ENCODE measurements at regions not wholly inside any gene's neighbourhood (a gene's known extent, or its start where the extent isn't known, plus 50 kb on each side); places are given as distances from the start of the nearest gene placed in this dataset.

GRCh38 chr3:176362191-176362731 is 835.0 kb downstream of the TBL1XR1 start:
- 93 to 94% methylated on average over 19 to 31 of the region's 45 CpGs for WGBS, 2 donors
- intact Hi-C loops (cut with DNase I; ENCODE audit: low total_unique reads): no loop called here
- no peak for DNase-seq (ENCODE audit: low spot score in 2 of 2)
- H3K4me3 ChIP-seq (ENCODE audit: low read depth, poor library complexity, severe bottlenecking): no peak overlapping the region
- TF ChIP-seq POLR2A (IDR thresholded peaks at IDR 0.05) (no peak), CTCF (IDR thresholded peaks at IDR 0.05) (no peak)

DNA sequence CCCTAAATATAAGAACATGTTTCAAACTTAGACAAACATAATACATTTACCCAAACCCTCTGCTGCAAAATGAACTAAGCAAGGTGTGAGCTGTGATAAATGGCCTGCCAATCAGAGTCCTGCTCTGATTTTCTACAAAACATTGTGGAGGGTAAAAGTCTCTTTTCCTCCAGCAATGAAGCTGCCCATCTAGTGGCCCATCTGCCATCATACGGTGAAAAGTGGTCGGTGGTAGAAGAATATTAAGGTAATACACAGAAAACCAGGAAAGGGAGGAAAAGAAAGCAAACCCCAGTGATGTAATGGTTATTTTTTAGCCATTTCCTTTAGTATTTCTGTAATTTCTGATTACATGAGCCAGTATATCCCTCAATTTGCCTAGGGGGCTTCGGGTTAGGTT is 838.1 kb downstream of the TBL1XR1 start:
- no peak overlapping the region for H3K4me3 ChIP-seq (ENCODE audit: low read depth, poor library complexity, severe bottlenecking)
- 76 to 77% methylated on average over 3 of the region's 3 CpGs for WGBS, 2 donors
- intact Hi-C loops (cut with DNase I; ENCODE audit: low total_unique reads): no loop called here
- TF ChIP-seq POLR2A (IDR thresholded peaks at IDR 0.05): no peak
- no peak for TF ChIP-seq CTCF (IDR thresholded peaks at IDR 0.05)
- no peak for DNase-seq (ENCODE audit: low spot score in 2 of 2)

DNA sequence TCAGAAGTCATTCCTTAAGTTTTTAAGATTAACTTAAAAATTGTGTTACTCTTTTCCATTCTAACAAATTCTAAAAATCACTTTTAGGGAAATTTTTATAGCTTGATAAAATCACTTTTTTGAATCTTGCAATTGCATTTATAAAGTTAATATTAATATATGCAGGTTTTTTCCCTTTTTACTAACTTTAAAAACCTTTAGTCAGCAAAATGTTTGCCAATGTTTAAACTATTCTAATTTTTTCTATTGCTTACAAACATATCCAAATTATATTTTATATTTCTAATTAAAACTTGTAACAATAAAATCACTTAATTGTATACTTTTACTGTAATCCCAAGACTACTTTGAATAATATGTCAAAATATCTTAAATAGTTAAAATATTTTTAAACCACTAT is 839.4 kb downstream of the TBL1XR1 start:
- no peak for DNase-seq (ENCODE audit: low spot score in 2 of 2)
- TF ChIP-seq CTCF (IDR thresholded peaks at IDR 0.05) (no peak), POLR2A (IDR thresholded peaks at IDR 0.05) (no peak)
- intact Hi-C loops (cut with DNase I; ENCODE audit: low total_unique reads): no loop called here
- H3K4me3 ChIP-seq (ENCODE audit: low read depth, poor library complexity, severe bottlenecking): no peak overlapping the region

GRCh38 chr3:176354843-176355242 is 842.4 kb downstream of the TBL1XR1 start:
- H3K4me3 ChIP-seq (ENCODE audit: low read depth, poor library complexity, severe bottlenecking): no peak overlapping the region
- WGBS, 2 donors: 26 to 27% methylated on average over 2 of the region's 2 CpGs
- DNase-seq (ENCODE audit: low spot score in 2 of 2): no peak
- intact Hi-C loops (cut with DNase I; ENCODE audit: low total_unique reads): no loop called here
- TF ChIP-seq CTCF (IDR thresholded peaks at IDR 0.05) (no peak), POLR2A (IDR thresholded peaks at IDR 0.05) (no peak)

- WGBS, 2 donors: 40 to 49% methylated on average over 4 of the region's 4 CpGs
- intact Hi-C loops (cut with DNase I; ENCODE audit: low total_unique reads): no loop called here
- TF ChIP-seq CTCF (IDR thresholded peaks at IDR 0.05) (no peak), POLR2A (IDR thresholded peaks at IDR 0.05) (no peak)
- H3K4me3 ChIP-seq (ENCODE audit: low read depth, poor library complexity, severe bottlenecking): no peak overlapping the region
- no peak for DNase-seq (ENCODE audit: low spot score in 2 of 2)
Observed at GRCh38 chr3:176352716-176353334, 844.5 kb downstream of the TBL1XR1 start.

- H3K4me3 ChIP-seq (ENCODE audit: low read depth, poor library complexity, severe bottlenecking): no peak overlapping the region
- TF ChIP-seq POLR2A (IDR thresholded peaks at IDR 0.05) (no peak), CTCF (IDR thresholded peaks at IDR 0.05) (no peak)
- WGBS, 2 donors: 56 to 58% methylated on average over 4 of the region's 4 CpGs
- no peak for DNase-seq (ENCODE audit: low spot score in 2 of 2)
- intact Hi-C loops (cut with DNase I; ENCODE audit: low total_unique reads): no loop called here
Observed at GRCh38 chr3:176351408-176351807, 845.9 kb downstream of the TBL1XR1 start.

Measured in lower leg skin (tissue), 4 donors.